ENCODE measurements at regions not wholly inside any gene's neighbourhood (a gene's known extent, or its start where the extent isn't known, plus 50 kb on each side); places are given as distances from the start of the nearest gene placed in this dataset.

DNA sequence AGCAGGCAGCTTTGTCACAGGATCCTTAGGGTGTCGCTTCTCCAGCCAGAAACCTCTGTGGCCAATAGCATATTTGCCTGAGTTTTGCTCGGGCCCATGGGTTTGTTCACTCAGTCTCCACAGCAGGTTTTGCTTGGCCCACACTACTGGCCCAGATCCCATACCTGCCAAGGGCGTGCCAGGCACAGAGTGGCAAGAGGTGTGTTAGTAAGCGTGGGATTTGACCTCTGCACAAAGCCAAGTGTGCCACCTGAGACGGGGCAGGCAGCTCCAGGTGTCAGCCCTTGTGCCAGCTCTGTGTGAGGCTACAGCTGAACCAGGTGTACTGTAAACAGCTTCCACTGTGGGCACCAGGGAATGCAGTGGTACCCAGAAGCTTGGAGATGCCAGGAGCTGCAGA, 2003.0 kb downstream of the C4orf33 start:
- no peaks in the 10 kb centered on the region for H3K4me1 ChIP-seq (replicated peaks in 1 of 2; ENCODE audit: control insufficient read depth in 2 of 2, insufficient read depth in 2 of 2, low read length in 2 of 2)
- H3K36me3 ChIP-seq (ENCODE audit: control insufficient read depth, insufficient read depth, low read length), result no peaks in the 10 kb centered on the region
- ChIA-PET POLR2A (no interaction called here), CTCF (ENCODE audit: low intra/inter-chr PET ratio) (no interaction called here)
- intact Hi-C loops (cut with micrococcal nuclease) (no loop called here), in situ Hi-C loops (cut with MboI) (no loop called here)
- no peak for FAIRE-seq
- no peak overlapping the region for H3K9ac ChIP-seq (ENCODE audit: insufficient read depth in 1 of 2, low read depth in 2 of 2, low read length in 2 of 2)
- H3K27ac ChIP-seq (ENCODE audit: extremely low read depth, low read depth, low read length), result no peak overlapping the region
- no peaks in the 10 kb centered on the region; the same call in 1 of the 2 replicates for H3K9me3 ChIP-seq (replicated peaks; ENCODE audit: control insufficient read depth, insufficient read depth, low read depth, low read length)
- no peak overlapping the region for H3K4me2 ChIP-seq (ENCODE audit: insufficient read depth, low read length)
- no peaks in the 10 kb centered on the region for H3K27me3 ChIP-seq (ENCODE audit: control insufficient read depth in 2 of 2, insufficient read depth in 2 of 2, low read length in 2 of 2)
- no peaks in the 10 kb centered on the region for H3K9me1 ChIP-seq (ENCODE audit: control insufficient read depth, insufficient read depth, low read length)
- no peaks in the 10 kb centered on the region for H4K20me1 ChIP-seq (replicated peaks; ENCODE audit: control insufficient read depth, insufficient read depth, low read length)
- BruUV-seq (replicated peaks), result no TSS peak
- H3K4me3 ChIP-seq, result no peak overlapping the region
- no peak overlapping the region for H2AFZ ChIP-seq (ENCODE audit: low read depth, low read length)
- WGBS (ENCODE audit: insufficient coverage, low coverage, missing lambda C conversion rate), result 2% methylated on average over 5 of the region's 5 CpGs
- TF ChIP-seq GATAD2B (IDR thresholded peaks at IDR 0.05; ENCODE audit: borderline replicate concordance) (no peak), HNRNPL (IDR thresholded peaks at IDR 0.05; ENCODE audit: low read depth, low read length) (no peak), ARNT (IDR thresholded peaks at IDR 0.05) (no peak), ZNF232 (CRISPR knock-in tag; IDR thresholded peaks at IDR 0.05) (no peak), HDAC6 (IDR thresholded peaks at IDR 0.05; ENCODE audit: low read depth, low read length) (no peak), RBM25 (IDR thresholded peaks at IDR 0.05; ENCODE audit: low read depth, low read length, severe bottlenecking) (no peak), HMG20B (CRISPR knock-in tag; IDR thresholded peaks at IDR 0.05) (no peak), ETV6 (IDR thresholded peaks at IDR 0.05; ENCODE audit: borderline replicate concordance in 1 of 2, low read depth in 2 of 2, low read length in 1 of 2) (no peak), ETV6 (CRISPR knock-in tag; IDR thresholded peaks at IDR 0.05; ENCODE audit: borderline replicate concordance) (no peak), POLR2AphosphoS2 (IDR thresholded peaks at IDR 0.05; ENCODE audit: low read length) (no peak), HNRNPLL (IDR thresholded peaks at IDR 0.05; ENCODE audit: low read depth, low read length, poor library complexity, severe bottlenecking) (no peak), SNIP1 (IDR thresholded peaks at IDR 0.05; ENCODE audit: low read depth) (no peak), SETDB1 (IDR thresholded peaks at IDR 0.05; ENCODE audit: low read length) (no peak), U2AF2 (optimal IDR thresholded peaks at IDR 0.05; ENCODE audit: low read depth, low read length) (no peak)
- TF ChIP-seq, protein P1, sequence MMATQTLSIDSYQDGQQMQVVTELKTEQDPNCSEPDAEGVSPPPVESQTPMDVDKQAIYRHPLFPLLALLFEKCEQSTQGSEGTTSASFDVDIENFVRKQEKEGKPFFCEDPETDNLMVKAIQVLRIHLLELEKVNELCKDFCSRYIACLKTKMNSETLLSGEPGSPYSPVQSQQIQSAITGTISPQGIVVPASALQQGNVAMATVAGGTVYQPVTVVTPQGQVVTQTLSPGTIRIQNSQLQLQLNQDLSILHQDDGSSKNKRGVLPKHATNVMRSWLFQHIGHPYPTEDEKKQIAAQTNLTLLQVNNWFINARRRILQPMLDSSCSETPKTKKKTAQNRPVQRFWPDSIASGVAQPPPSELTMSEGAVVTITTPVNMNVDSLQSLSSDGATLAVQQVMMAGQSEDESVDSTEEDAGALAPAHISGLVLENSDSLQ (IDR thresholded peaks at IDR 0.05), result no peak
- TF ChIP-seq, protein P2, sequence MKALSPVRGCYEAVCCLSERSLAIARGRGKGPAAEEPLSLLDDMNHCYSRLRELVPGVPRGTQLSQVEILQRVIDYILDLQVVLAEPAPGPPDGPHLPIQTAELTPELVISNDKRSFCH (CRISPR knock-in tag; IDR thresholded peaks at IDR 0.05), result no peak
- TF ChIP-seq, protein P2 (tag; IDR thresholded peaks at IDR 0.05), result no peak
- TF ChIP-seq, protein P3, sequence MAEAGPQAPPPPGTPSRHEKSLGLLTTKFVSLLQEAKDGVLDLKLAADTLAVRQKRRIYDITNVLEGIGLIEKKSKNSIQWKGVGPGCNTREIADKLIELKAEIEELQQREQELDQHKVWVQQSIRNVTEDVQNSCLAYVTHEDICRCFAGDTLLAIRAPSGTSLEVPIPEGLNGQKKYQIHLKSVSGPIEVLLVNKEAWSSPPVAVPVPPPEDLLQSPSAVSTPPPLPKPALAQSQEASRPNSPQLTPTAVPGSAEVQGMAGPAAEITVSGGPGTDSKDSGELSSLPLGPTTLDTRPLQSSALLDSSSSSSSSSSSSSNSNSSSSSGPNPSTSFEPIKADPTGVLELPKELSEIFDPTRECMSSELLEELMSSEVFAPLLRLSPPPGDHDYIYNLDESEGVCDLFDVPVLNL (CRISPR knock-in tag; IDR thresholded peaks at IDR 0.05; ENCODE audit: low read depth), result no peak
- DNase-seq (ENCODE audit: extremely low read depth in 1 of 4, low spot score in 3 of 4), result no peak
- no peaks in the 10 kb centered on the region for H3K79me2 ChIP-seq (ENCODE audit: control insufficient read depth, insufficient read depth, low read length)
- ATAC-seq, result no peak
